ENCODE measurements at regions not wholly inside any gene's neighbourhood (a gene's known extent, or its start where the extent isn't known, plus 50 kb on each side); places are given as distances from the start of the nearest gene placed in this dataset.

- no peaks in the 10 kb centered on the region for H3K36me3 Mint-ChIP-seq (ENCODE audit: unreplicated experiment)
- no peaks in the 10 kb centered on the region for H3K27me3 Mint-ChIP-seq (ENCODE audit: unreplicated experiment)
- peaks cover 16% of the 10 kb centered on the region for H3K4me1 Mint-ChIP-seq (ENCODE audit: low read depth, unreplicated experiment)
- TF ChIP-seq CTCF (IDR thresholded peaks at IDR 0.05; ENCODE audit: partially characterized antibody, unreplicated experiment) = no peak
- H3K9me3 Mint-ChIP-seq (ENCODE audit: unreplicated experiment) = no peaks in the 10 kb centered on the region
- no peak overlapping the region for H3K27ac Mint-ChIP-seq (ENCODE audit: unreplicated experiment)
- DNase-seq = no peak
- peak overlapping the region; percentile 45 for H3K4me3 Mint-ChIP-seq (ENCODE audit: unreplicated experiment)
Observed at GRCh38 chr11:27571154-27571810, 64.7 kb upstream of the LIN7C start.

GRCh38 chr11:27570542-27570941 is 64.0 kb upstream of the LIN7C start:
- DNase-seq = no peak
- Mint-ChIP-seq H3K27me3 (ENCODE audit: unreplicated experiment) (no peaks in the 10 kb centered on the region), H3K4me1 (ENCODE audit: low read depth, unreplicated experiment) (peaks cover 16% of the 10 kb centered on the region), H3K4me3 (ENCODE audit: unreplicated experiment) (no peak overlapping the region), H3K9me3 (ENCODE audit: unreplicated experiment) (no peaks in the 10 kb centered on the region), H3K27ac (ENCODE audit: unreplicated experiment) (no peak overlapping the region), H3K36me3 (ENCODE audit: unreplicated experiment) (no peaks in the 10 kb centered on the region)
- TF ChIP-seq CTCF (IDR thresholded peaks at IDR 0.05; ENCODE audit: partially characterized antibody, unreplicated experiment) = no peak

- Mint-ChIP-seq H3K27me3 (ENCODE audit: unreplicated experiment) (peaks cover 2% of the 10 kb centered on the region), H3K36me3 (ENCODE audit: unreplicated experiment) (peaks cover 9% of the 10 kb centered on the region), H3K27ac (ENCODE audit: unreplicated experiment) (no peak overlapping the region), H3K4me3 (ENCODE audit: unreplicated experiment) (no peak overlapping the region), H3K4me1 (ENCODE audit: low read depth, unreplicated experiment) (peaks cover 2% of the 10 kb centered on the region), H3K9me3 (ENCODE audit: unreplicated experiment) (peaks cover 2% of the 10 kb centered on the region)
- no peak for TF ChIP-seq CTCF (IDR thresholded peaks at IDR 0.05; ENCODE audit: partially characterized antibody, unreplicated experiment)
- no peak for DNase-seq
Observed at GRCh38 chr11:27563641-27564040, 57.1 kb upstream of the LIN7C start.

- H3K9me3 Mint-ChIP-seq (ENCODE audit: unreplicated experiment) = peaks cover 2% of the 10 kb centered on the region
- no peak overlapping the region for H3K27ac Mint-ChIP-seq (ENCODE audit: unreplicated experiment)
- H3K4me1 Mint-ChIP-seq (ENCODE audit: low read depth, unreplicated experiment) = peaks cover 2% of the 10 kb centered on the region
- H3K36me3 Mint-ChIP-seq (ENCODE audit: unreplicated experiment) = peaks cover 9% of the 10 kb centered on the region
- H3K27me3 Mint-ChIP-seq (ENCODE audit: unreplicated experiment) = peaks cover 2% of the 10 kb centered on the region
- H3K4me3 Mint-ChIP-seq (ENCODE audit: unreplicated experiment) = no peak overlapping the region
- no peak for DNase-seq
- no peak for TF ChIP-seq CTCF (IDR thresholded peaks at IDR 0.05; ENCODE audit: partially characterized antibody, unreplicated experiment)
Observed at GRCh38 chr11:27563201-27563600, 56.6 kb upstream of the LIN7C start.

- Mint-ChIP-seq H3K27me3 (ENCODE audit: unreplicated experiment) (peaks cover 2% of the 10 kb centered on the region), H3K36me3 (ENCODE audit: unreplicated experiment) (peaks cover 9% of the 10 kb centered on the region), H3K4me3 (ENCODE audit: unreplicated experiment) (no peak overlapping the region), H3K9me3 (ENCODE audit: unreplicated experiment) (peaks cover 2% of the 10 kb centered on the region), H3K27ac (ENCODE audit: unreplicated experiment) (no peak overlapping the region), H3K4me1 (ENCODE audit: low read depth, unreplicated experiment) (no peaks in the 10 kb centered on the region)
- no peak for DNase-seq
- no peak for TF ChIP-seq CTCF (IDR thresholded peaks at IDR 0.05; ENCODE audit: partially characterized antibody, unreplicated experiment)
Observed at GRCh38 chr11:27558401-27558800, 51.8 kb upstream of the LIN7C start.
